Prostate gland (tissue), 2 donors: ENCODE measurements at regions not wholly inside any gene's neighbourhood (a gene's known extent, or its start where the extent isn't known, plus 50 kb on each side); places are given as distances from the start of the nearest gene placed in this dataset.

Source experiments
- CTCF ChIP-seq, 4 experiments: fragments of 200-600 bp in 2 of 4; fragments of 450-650 bp in 2 of 4; sonication (generic) in 2 of 4; IDR thresholded peaks; 1 replicate in 3 of 4; 2 replicates in 1 of 4; pipeline ENCODE4 v1.5.1; 2016 to 2019; ENCODE audit warnings: antibody characterized with exemption in 4 of 4, mild to moderate bottlenecking in 2 of 4, moderate library complexity in 2 of 4
- POLR2AphosphoS5 ChIP-seq: sonication (generic); formaldehyde crosslinking; IDR thresholded peaks from one replicate; pipeline ENCODE4 v1.6.1; 2017; ENCODE audit warnings: antibody characterized with exemption

GRCh38 chr9:1456301-1457024, 406.3 kb downstream of the DMRT2 start:
- TF ChIP-seq CTCF (IDR thresholded peaks at IDR 0.05) (no peak), POLR2AphosphoS5 (no peak)
